Prostate gland (tissue), 2 donors: ENCODE measurements at regions not wholly inside any gene's neighbourhood (a gene's known extent, or its start where the extent isn't known, plus 50 kb on each side); places are given as distances from the start of the nearest gene placed in this dataset.

Experiments
- DNase-seq: peaks from one replicate; pipeline ENCODE4 v3.0.0-alpha.2; 2019; ENCODE audit warnings: low spot score
- H3K27ac ChIP-seq, 2 donors: fragments of 200-600 bp; sonication (generic); 2 replicates each; pipeline ENCODE4 v1.5.1; 2017 to 2019
- H3K27me3 ChIP-seq: fragments of 200-600 bp; sonication (generic); replicated peaks from 2 replicates; pipeline ENCODE4 v1.5.1; 2019; ENCODE audit not compliant: insufficient read depth
- H3K36me3 ChIP-seq, 2 donors: fragments of 200-600 bp; sonication (generic); 1 replicate in 1 of 2; 2 replicates in 1 of 2; pipeline versions ENCODE4 v1.5.1 to v1.8.1; 2017 to 2019
- H3K4me1 ChIP-seq: fragments of 200-600 bp; sonication (generic); replicated peaks from 2 replicates; pipeline ENCODE4 v1.5.1; 2019
- H3K4me3 ChIP-seq, 2 donors: fragments of 200-600 bp; sonication (generic); 2 replicates each; pipeline ENCODE4 v1.5.1; 2017 to 2019
- H3K9me3 ChIP-seq: fragments of 200-600 bp; sonication (generic); 2 replicates; pipeline ENCODE4 v1.5.1; 2017
- CTCF ChIP-seq, 4 experiments: fragments of 200-600 bp in 2 of 4; fragments of 450-650 bp in 2 of 4; sonication (generic) in 2 of 4; IDR thresholded peaks; 1 replicate in 3 of 4; 2 replicates in 1 of 4; pipeline ENCODE4 v1.5.1; 2016 to 2019; ENCODE audit warnings: antibody characterized with exemption in 4 of 4, mild to moderate bottlenecking in 2 of 4, moderate library complexity in 2 of 4
- POLR2A ChIP-seq: fragments of 450-650 bp; IDR thresholded peaks from one replicate; pipeline ENCODE4 v1.6.1; 2016; ENCODE audit warnings: antibody characterized with exemption, mild to moderate bottlenecking
- POLR2AphosphoS5 ChIP-seq: sonication (generic); formaldehyde crosslinking; IDR thresholded peaks from one replicate; pipeline ENCODE4 v1.6.1; 2017; ENCODE audit warnings: antibody characterized with exemption
- WGBS: methylation state at CpG from one replicate; pipeline ENCODE4 v1.1.5; 2018; 5-methylcytosine and 5-hydroxymethylcytosine counted together
- intact Hi-C: fragments of 100-400 bp; cut with DNase I; formaldehyde crosslinking; loops from one replicate; pipeline ENCODE4 v1.14.2; 2022

- H3K27me3 ChIP-seq = no peaks in the 10 kb centered on the region
- 61% methylated on average over 7 of the region's 7 CpGs for WGBS
- H3K4me1 ChIP-seq = no peaks in the 10 kb centered on the region
- H3K4me3 ChIP-seq = no peak overlapping the region
- H3K9me3 ChIP-seq = no peaks in the 10 kb centered on the region
- H3K36me3 ChIP-seq = no peaks in the 10 kb centered on the region
- intact Hi-C loops = no loop called here
- TF ChIP-seq CTCF (IDR thresholded peaks at IDR 0.05) (no peak), POLR2A (no peak), POLR2AphosphoS5 (no peak)
- no peak for DNase-seq
- no peak overlapping the region for H3K27ac ChIP-seq
Measured at GRCh38 chr12:114961491-114961890, 277.5 kb upstream of the TBX3 start.

- no peak for DNase-seq
- TF ChIP-seq CTCF (IDR thresholded peaks at IDR 0.05) (no peak), POLR2AphosphoS5 (no peak), POLR2A (no peak)
- Histone ChIP-seq H3K36me3 (no peaks in the 10 kb centered on the region), H3K4me1 (no peaks in the 10 kb centered on the region), H3K27me3 (no peaks in the 10 kb centered on the region), H3K27ac (no peak overlapping the region), H3K4me3 (no peak overlapping the region), H3K9me3 (no peaks in the 10 kb centered on the region)
- 95% methylated on average over 4 of the region's 4 CpGs for WGBS
- intact Hi-C loops = no loop called here
Measured at GRCh38 chr12:114958538-114958937, 274.6 kb upstream of the TBX3 start.

GRCh38 chr12:114957225-114957624 lies 273.2 kb upstream of the TBX3 start:
- DNase-seq = no peak
- Histone ChIP-seq H3K9me3 (no peaks in the 10 kb centered on the region), H3K27me3 (no peaks in the 10 kb centered on the region), H3K27ac (no peak overlapping the region), H3K36me3 (no peaks in the 10 kb centered on the region), H3K4me1 (no peaks in the 10 kb centered on the region), H3K4me3 (no peak overlapping the region)
- TF ChIP-seq POLR2A (no peak), CTCF (IDR thresholded peaks at IDR 0.05) (no peak), POLR2AphosphoS5 (no peak)
- intact Hi-C loops = no loop called here
- WGBS = 92% methylated on average over 5 of the region's 5 CpGs

GRCh38 chr12:114955414-114956014 lies 271.5 kb upstream of the TBX3 start:
- no peak for DNase-seq
- Histone ChIP-seq H3K27ac (no peak overlapping the region), H3K36me3 (no peaks in the 10 kb centered on the region), H3K4me1 (no peaks in the 10 kb centered on the region), H3K9me3 (no peaks in the 10 kb centered on the region), H3K4me3 (no peak overlapping the region), H3K27me3 (no peaks in the 10 kb centered on the region)
- intact Hi-C loops = no loop called here
- TF ChIP-seq CTCF (IDR thresholded peaks at IDR 0.05) (no peak), POLR2A (no peak), POLR2AphosphoS5 (no peak)
- 80% methylated on average over 2 of the region's 2 CpGs for WGBS

DNA sequence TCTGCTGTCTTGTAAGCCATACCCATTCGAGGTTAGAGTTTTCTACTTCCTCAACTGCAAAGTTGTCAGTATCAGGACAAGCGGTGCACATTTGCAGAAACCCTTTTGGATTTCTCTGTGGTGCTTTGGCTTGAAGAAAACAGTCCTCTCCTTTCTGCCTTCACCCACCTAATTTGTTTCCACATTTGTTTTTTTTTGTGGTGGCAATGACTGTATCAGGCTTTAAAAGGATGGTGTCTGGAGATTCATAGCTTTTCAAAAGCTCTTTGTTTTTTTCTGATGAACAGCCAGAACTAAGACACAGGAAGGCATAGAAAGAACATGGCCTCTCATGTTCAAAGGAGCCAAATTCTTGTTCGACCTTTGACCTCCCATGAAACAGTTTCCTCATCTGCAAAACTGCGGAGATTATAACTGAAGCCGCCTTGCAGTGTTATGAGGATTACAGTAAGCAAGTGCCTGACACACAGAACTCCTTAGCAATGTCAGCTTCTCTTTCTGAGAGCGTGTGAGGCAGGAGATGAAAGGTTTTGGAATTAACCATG lies 270.6 kb upstream of the TBX3 start:
- H3K36me3 ChIP-seq = no peaks in the 10 kb centered on the region
- TF ChIP-seq POLR2A = no peak
- TF ChIP-seq POLR2AphosphoS5 = no peak
- TF ChIP-seq CTCF (IDR thresholded peaks at IDR 0.05) = no peak
- no peaks in the 10 kb centered on the region for H3K4me1 ChIP-seq
- intact Hi-C loops = no loop called here
- DNase-seq = no peak
- H3K27ac ChIP-seq = no peak overlapping the region
- H3K27me3 ChIP-seq = no peaks in the 10 kb centered on the region
- H3K4me3 ChIP-seq = no peak overlapping the region
- no peaks in the 10 kb centered on the region for H3K9me3 ChIP-seq
- 77% methylated on average over 6 of the region's 6 CpGs for WGBS
